WERI-Rb-1 (cell line): ENCODE measurements at regions not wholly inside any gene's neighbourhood (a gene's known extent, or its start where the extent isn't known, plus 50 kb on each side); places are given as distances from the start of the nearest gene placed in this dataset.

Experiments used
- DNase-seq: peaks from one replicate; pipeline ENCODE4 v3.0.0-alpha.2; 2020
- H3K27ac ChIP-seq: fragments of 250-450 bp; sonication (Bioruptor Pico); 2 replicates; pipeline ENCODE4 v1.5.1; 2020; ENCODE audit warnings: mild to moderate bottlenecking, moderate library complexity
- H3K27me3 ChIP-seq: fragments of 250-450 bp; sonication (Bioruptor Pico); 2 replicates; pipeline ENCODE4 v1.5.1; 2021; ENCODE audit warnings: mild to moderate bottlenecking, low read depth, moderate library complexity; ENCODE audit not compliant: insufficient read depth, severe bottlenecking
- H3K36me3 ChIP-seq: fragments of 250-450 bp; sonication (Bioruptor Pico); 2 replicates; pipeline ENCODE4 v1.5.1; 2020; ENCODE audit warnings: mild to moderate bottlenecking, moderate library complexity
- H3K4me3 ChIP-seq: 2 replicates; pipeline ENCODE4 v1.5.1; 2011; ENCODE audit warnings: low read depth, mild to moderate bottlenecking, control low read depth, low read length
- H3K9me3 ChIP-seq: fragments of 250-450 bp; sonication (Bioruptor Pico); 2 replicates; pipeline ENCODE4 v1.5.1; 2021; ENCODE audit warnings: mild to moderate bottlenecking, moderate library complexity; ENCODE audit not compliant: severe bottlenecking
- CTCF ChIP-seq: IDR thresholded peaks from 2 replicates; pipeline ENCODE4 v1.5.1; 2011; ENCODE audit warnings: low read depth, mild to moderate bottlenecking, control low read depth, inconsistent platforms, low read length

GRCh38 chr5:104739503-104739902 is 1176.9 kb upstream of the NUDT12 start:
- no peak for TF ChIP-seq CTCF
- Histone ChIP-seq H3K27me3 (no peaks in the 10 kb centered on the region), H3K36me3 (no peaks in the 10 kb centered on the region), H3K9me3 (no peaks in the 10 kb centered on the region), H3K27ac (no peak overlapping the region), H3K4me3 (no peak overlapping the region)
- DNase-seq, result no peak

GRCh38 chr5:104736073-104736472 is 1173.5 kb upstream of the NUDT12 start:
- H3K4me3 ChIP-seq, result no peak overlapping the region
- no peaks in the 10 kb centered on the region for H3K36me3 ChIP-seq
- DNase-seq, result no peak
- no peaks in the 10 kb centered on the region for H3K9me3 ChIP-seq
- TF ChIP-seq CTCF, result no peak
- no peak overlapping the region for H3K27ac ChIP-seq
- no peaks in the 10 kb centered on the region for H3K27me3 ChIP-seq

GRCh38 chr5:104734046-104734445 is 1171.5 kb upstream of the NUDT12 start:
- TF ChIP-seq CTCF, result no peak
- Histone ChIP-seq H3K27ac (no peak overlapping the region), H3K4me3 (no peak overlapping the region), H3K9me3 (no peaks in the 10 kb centered on the region), H3K27me3 (no peaks in the 10 kb centered on the region), H3K36me3 (no peaks in the 10 kb centered on the region)
- DNase-seq, result no peak

GRCh38 chr5:104733063-104733669 is 1170.6 kb upstream of the NUDT12 start:
- H3K36me3 ChIP-seq, result no peaks in the 10 kb centered on the region
- H3K27me3 ChIP-seq, result no peaks in the 10 kb centered on the region
- H3K4me3 ChIP-seq, result no peak overlapping the region
- DNase-seq, result no peak
- H3K9me3 ChIP-seq, result no peaks in the 10 kb centered on the region
- H3K27ac ChIP-seq, result no peak overlapping the region
- TF ChIP-seq CTCF, result no peak

- Histone ChIP-seq H3K36me3 (no peaks in the 10 kb centered on the region), H3K4me3 (no peak overlapping the region), H3K9me3 (no peaks in the 10 kb centered on the region), H3K27ac (no peak overlapping the region), H3K27me3 (no peaks in the 10 kb centered on the region)
- no peak for DNase-seq
- no peak for TF ChIP-seq CTCF
These were observed 1168.7 kb upstream of the NUDT12 start for GRCh38 chr5:104731331-104731730.

GRCh38 chr5:104708027-104708426 is 1145.4 kb upstream of the NUDT12 start:
- Histone ChIP-seq H3K9me3 (peaks cover 2% of the 10 kb centered on the region), H3K27ac (no peak overlapping the region), H3K36me3 (no peaks in the 10 kb centered on the region), H3K4me3 (no peak overlapping the region), H3K27me3 (no peaks in the 10 kb centered on the region)
- DNase-seq, result no peak
- TF ChIP-seq CTCF, result no peak
